ENCODE measurements at regions not wholly inside any gene's neighbourhood (a gene's known extent, or its start where the extent isn't known, plus 50 kb on each side); places are given as distances from the start of the nearest gene placed in this dataset.

- DNase-seq: no peak
Observed at GRCh38 chr20:51265361-51265760, 242.5 kb upstream of the KCNG1 start.

GRCh38 chr20:51262240-51262639 lies 239.3 kb upstream of the KCNG1 start:
- no peak for DNase-seq

- DNase-seq: no peak
Observed at GRCh38 chr20:51259455-51259854, 236.5 kb upstream of the KCNG1 start.

DNA sequence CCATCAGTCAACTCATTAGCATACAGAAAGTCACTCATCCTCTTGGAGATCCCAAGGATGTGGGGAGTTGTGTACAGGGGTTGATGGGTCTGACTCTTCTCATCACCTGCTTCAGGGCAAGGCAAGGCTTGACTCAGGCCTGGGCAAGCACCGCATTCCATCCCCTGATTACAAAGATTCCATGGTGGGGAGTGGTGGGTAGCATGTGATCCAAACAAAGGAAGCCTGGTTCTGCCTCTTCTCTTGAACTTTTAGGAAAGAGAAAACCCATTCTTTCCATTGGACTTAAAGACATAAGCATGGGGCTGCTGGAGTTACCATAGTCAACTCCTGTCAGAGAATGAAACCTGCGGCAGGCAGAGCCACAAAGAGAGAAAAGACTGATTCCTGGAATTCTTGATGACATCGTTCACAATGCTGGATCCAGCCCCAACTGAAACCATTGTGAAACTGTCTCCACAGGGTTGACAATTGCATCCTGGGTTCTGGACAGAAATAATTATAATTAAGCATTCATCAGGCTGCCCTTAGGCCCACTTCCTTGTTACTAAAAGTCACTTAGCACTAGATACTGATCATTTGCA lies 235.8 kb upstream of the KCNG1 start:
- no peak for DNase-seq

GRCh38 chr20:51255417-51255816 lies 232.5 kb upstream of the KCNG1 start:
- no peak for DNase-seq

GRCh38 chr20:51253280-51253679 lies 230.4 kb upstream of the KCNG1 start:
- DNase-seq: no peak

DNA sequence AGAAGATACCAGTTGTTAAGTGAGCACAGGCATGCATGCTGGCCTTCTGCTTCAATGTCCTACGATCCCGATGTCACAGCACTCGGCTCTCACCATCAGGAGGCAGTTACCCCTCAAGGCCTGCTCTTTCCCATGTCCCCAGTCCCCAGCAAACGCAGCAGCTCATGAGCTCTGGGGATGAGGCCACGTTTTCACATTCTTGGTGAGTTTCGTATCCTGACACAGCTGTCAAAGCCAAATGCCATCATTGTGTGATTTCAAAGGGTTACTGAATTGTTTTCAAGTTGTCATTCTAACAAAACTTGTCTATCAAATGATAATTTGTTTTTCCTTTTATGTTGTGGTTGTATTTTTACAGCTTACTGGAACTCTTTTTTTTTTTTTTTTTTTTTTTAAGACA lies 226.9 kb upstream of the KCNG1 start:
- DNase-seq: no peak

DNA sequence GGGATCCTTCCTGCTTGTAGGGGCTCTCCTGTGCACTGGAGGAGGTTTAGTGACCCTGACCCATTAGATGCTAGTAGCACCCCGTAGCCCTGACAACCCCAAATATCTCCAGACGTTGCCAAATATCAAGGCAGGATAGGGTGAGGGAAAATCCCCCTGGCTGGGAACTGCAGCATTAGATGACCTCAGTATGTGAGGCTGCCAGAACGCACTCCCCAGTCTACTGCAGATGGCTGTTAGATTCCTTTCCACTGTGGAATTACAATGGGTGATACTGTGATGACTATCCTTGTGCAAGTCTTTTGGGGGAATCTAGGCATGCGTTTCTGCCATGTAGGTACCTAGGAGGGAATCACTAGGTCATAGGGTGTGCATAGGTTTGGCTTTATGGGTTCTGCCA lies 226.3 kb upstream of the KCNG1 start:
- DNase-seq: no peak

GRCh38 chr20:51244466-51244865 lies 221.6 kb upstream of the KCNG1 start:
- no peak for DNase-seq

GRCh38 chr20:51238675-51239305 lies 215.9 kb upstream of the KCNG1 start:
- no peak for DNase-seq

DNA sequence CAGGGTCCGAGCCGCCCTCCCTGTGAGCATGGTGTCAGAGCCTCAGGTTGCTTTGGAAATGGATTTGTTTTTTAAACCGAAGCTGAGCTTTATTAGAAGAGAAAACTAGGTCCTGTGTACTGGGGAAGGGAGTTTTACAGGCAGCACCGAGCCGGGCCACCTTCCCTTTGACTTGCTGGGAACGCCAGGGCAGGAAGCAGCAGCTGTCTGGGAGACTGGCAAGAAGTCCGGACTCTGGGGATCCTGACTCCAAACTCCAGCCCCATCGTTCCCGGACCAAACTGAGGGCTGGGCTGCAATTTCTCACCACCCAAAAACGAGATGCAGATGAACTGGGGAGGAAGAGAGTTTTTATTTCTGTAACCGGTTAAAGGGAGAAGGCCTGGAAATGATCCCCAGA lies 214.9 kb upstream of the KCNG1 start:
- no peak for DNase-seq

- DNase-seq: no peak
Observed at GRCh38 chr20:51237278-51237677, 214.4 kb upstream of the KCNG1 start.

GRCh38 chr20:51236421-51236820 lies 213.5 kb upstream of the KCNG1 start:
- DNase-seq: no peak

GRCh38 chr20:51233345-51233744 lies 210.4 kb upstream of the KCNG1 start:
- DNase-seq: no peak

DNA sequence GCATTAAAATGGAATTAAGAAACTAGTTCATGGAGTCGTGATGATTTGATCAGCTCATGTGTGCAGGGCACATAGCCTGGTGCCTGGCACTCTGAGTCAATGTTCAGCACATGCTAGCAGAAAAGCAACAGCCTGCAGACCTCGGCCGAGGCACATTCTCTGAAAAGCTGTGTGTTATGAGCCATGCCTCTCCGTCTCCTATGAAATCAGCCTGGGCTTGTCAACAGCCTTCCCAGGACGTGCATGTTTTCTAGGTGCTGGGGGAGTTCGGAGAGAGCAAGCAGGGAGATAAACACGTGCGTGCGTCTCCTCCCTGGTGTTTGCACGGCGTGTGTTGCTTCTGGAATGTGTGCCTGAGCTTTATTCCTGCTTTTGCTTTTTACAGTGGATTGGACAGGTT lies 207.8 kb upstream of the KCNG1 start:
- DNase-seq: no peak

GRCh38 chr20:51228763-51229162 lies 205.9 kb upstream of the KCNG1 start:
- no peak for DNase-seq

- DNase-seq: no peak
Observed at GRCh38 chr20:51227744-51228143, 204.8 kb upstream of the KCNG1 start.

GRCh38 chr20:51223183-51223720 lies 200.3 kb upstream of the KCNG1 start:
- no peak for DNase-seq

- DNase-seq: peak; percentile 8
Observed at GRCh38 chr20:51221791-51222408, 199.0 kb upstream of the KCNG1 start.

- DNase-seq: no peak
Observed at GRCh38 chr20:51221103-51221502, 198.2 kb upstream of the KCNG1 start.

DNA sequence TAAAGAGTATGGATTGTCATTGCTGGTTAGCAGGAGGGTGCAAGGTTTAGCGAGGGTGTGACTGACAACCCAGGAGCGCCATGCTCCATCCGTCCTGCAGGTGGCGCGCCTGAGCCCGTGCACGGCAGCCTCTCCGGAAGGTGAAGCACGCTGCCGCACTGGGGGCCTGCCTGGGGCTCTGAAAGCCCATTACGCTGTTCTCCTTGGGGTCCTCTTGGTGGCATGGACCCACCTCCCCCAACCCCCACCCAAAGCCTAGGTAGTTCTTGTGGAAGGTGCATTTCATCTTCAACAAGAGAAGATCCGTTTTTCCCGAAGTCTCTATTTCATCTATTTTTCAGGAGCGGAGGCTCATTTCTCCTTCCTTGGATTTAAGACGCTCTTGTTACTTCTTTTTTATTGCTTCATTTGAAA lies 197.4 kb upstream of the KCNG1 start:
- DNase-seq: peak; percentile 80

- DNase-seq: no peak
Observed at GRCh38 chr20:51219544-51219943, 196.6 kb upstream of the KCNG1 start.

DNA sequence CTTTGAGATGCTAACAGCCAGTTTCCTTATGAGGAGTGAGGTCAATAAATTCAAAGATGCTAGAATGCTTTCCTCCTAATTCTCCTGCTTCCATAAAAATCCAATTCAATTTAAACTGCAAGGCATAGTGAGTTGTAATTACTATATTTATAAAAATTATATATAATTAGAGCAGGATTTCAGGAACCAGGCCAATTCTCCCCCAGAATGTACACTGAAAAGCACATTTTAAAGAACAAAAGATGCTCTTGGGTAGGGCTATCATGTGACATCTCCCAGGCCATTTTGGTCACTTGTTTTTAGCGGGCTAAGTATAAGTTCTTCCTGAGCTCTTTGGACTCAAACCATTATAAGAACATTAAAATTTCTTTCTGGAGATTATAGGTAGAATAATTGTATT lies 195.7 kb upstream of the KCNG1 start:
- no peak for DNase-seq

GRCh38 chr20:51217347-51218045 lies 194.6 kb upstream of the KCNG1 start:
- no peak for DNase-seq
